ENCODE measurements at regions not wholly inside any gene's neighbourhood (a gene's known extent, or its start where the extent isn't known, plus 50 kb on each side); places are given as distances from the start of the nearest gene placed in this dataset.

- DNase-seq (ENCODE audit: insufficient read length, low spot score), result no peak
- no peak for TF ChIP-seq POLR2A (IDR thresholded peaks at IDR 0.05; ENCODE audit: low read depth, low read length)
- no peak for FAIRE-seq
Observed at GRCh38 chr2:144244938-144245337, 275.0 kb downstream of the ZEB2 start.

- FAIRE-seq (no peak), DNase-seq (ENCODE audit: insufficient read length, low spot score) (no peak)
- no peak for TF ChIP-seq POLR2A (IDR thresholded peaks at IDR 0.05; ENCODE audit: low read depth, low read length)
Observed at GRCh38 chr2:144242311-144242710, 277.6 kb downstream of the ZEB2 start.

- TF ChIP-seq POLR2A (IDR thresholded peaks at IDR 0.05; ENCODE audit: low read depth, low read length), result no peak
- FAIRE-seq (no peak), DNase-seq (ENCODE audit: insufficient read length, low spot score) (no peak)
Observed at GRCh38 chr2:144241801-144242200, 278.1 kb downstream of the ZEB2 start.

GRCh38 chr2:144240656-144241339 lies 279.1 kb downstream of the ZEB2 start:
- no peak for TF ChIP-seq POLR2A (IDR thresholded peaks at IDR 0.05; ENCODE audit: low read depth, low read length)
- FAIRE-seq (no peak), DNase-seq (ENCODE audit: insufficient read length, low spot score) (no peak)

GRCh38 chr2:144239726-144240125 lies 280.2 kb downstream of the ZEB2 start:
- DNase-seq (ENCODE audit: insufficient read length, low spot score), result no peak
- TF ChIP-seq POLR2A (IDR thresholded peaks at IDR 0.05; ENCODE audit: low read depth, low read length), result no peak
- FAIRE-seq, result no peak

GRCh38 chr2:144239306-144239705 lies 280.6 kb downstream of the ZEB2 start:
- no peak for FAIRE-seq
- no peak for TF ChIP-seq POLR2A (IDR thresholded peaks at IDR 0.05; ENCODE audit: low read depth, low read length)

GRCh38 chr2:144237830-144238627 lies 281.9 kb downstream of the ZEB2 start:
- TF ChIP-seq POLR2A (IDR thresholded peaks at IDR 0.05; ENCODE audit: low read depth, low read length), result no peak
- FAIRE-seq (no peak), DNase-seq (ENCODE audit: insufficient read length, low spot score) (no peak)

More at GRCh38 chr2:144239306-144239705, 280.6 kb downstream of the ZEB2 start:
- no peak for DNase-seq (ENCODE audit: insufficient read length, low spot score)

GRCh38 chr2:144237108-144237507 lies 282.8 kb downstream of the ZEB2 start:
- DNase-seq (ENCODE audit: insufficient read length, low spot score), result no peak
- TF ChIP-seq POLR2A (IDR thresholded peaks at IDR 0.05; ENCODE audit: low read depth, low read length), result no peak
- FAIRE-seq, result no peak

- no peak for TF ChIP-seq POLR2A (IDR thresholded peaks at IDR 0.05; ENCODE audit: low read depth, low read length)
- DNase-seq (ENCODE audit: insufficient read length, low spot score) (no peak), FAIRE-seq (no peak)
Observed at GRCh38 chr2:144235050-144235449, 284.9 kb downstream of the ZEB2 start.

GRCh38 chr2:144234542-144234871 lies 285.4 kb downstream of the ZEB2 start:
- no peak for FAIRE-seq

GRCh38 chr2:144233733-144234541 lies 286.0 kb downstream of the ZEB2 start:
- DNase-seq (ENCODE audit: insufficient read length, low spot score) (no peak), FAIRE-seq (no peak)
- TF ChIP-seq POLR2A (IDR thresholded peaks at IDR 0.05; ENCODE audit: low read depth, low read length), result no peak

More at GRCh38 chr2:144234542-144234871, 285.4 kb downstream of the ZEB2 start:
- TF ChIP-seq POLR2A (IDR thresholded peaks at IDR 0.05; ENCODE audit: low read depth, low read length), result no peak
- DNase-seq (ENCODE audit: insufficient read length, low spot score), result no peak

GRCh38 chr2:144233317-144233716 lies 286.6 kb downstream of the ZEB2 start:
- no peak for FAIRE-seq
- no peak for DNase-seq (ENCODE audit: insufficient read length, low spot score)
- TF ChIP-seq POLR2A (IDR thresholded peaks at IDR 0.05; ENCODE audit: low read depth, low read length), result no peak

GRCh38 chr2:144230448-144231085 lies 289.4 kb downstream of the ZEB2 start:
- no peak for DNase-seq (ENCODE audit: insufficient read length, low spot score)
- peak; percentile 33 for FAIRE-seq
- no peak for TF ChIP-seq POLR2A (IDR thresholded peaks at IDR 0.05; ENCODE audit: low read depth, low read length)

- DNase-seq (ENCODE audit: insufficient read length, low spot score) (no peak), FAIRE-seq (no peak)
- TF ChIP-seq POLR2A (IDR thresholded peaks at IDR 0.05; ENCODE audit: low read depth, low read length), result no peak
Observed at GRCh38 chr2:144230033-144230432, 289.9 kb downstream of the ZEB2 start.
